ENCODE measurements at regions not wholly inside any gene's neighbourhood (a gene's known extent, or its start where the extent isn't known, plus 50 kb on each side); places are given as distances from the start of the nearest gene placed in this dataset.
"Not testable (repeated sequence)": the region's sequence is repeated elsewhere in the genome, so short reads cannot be mapped to it uniquely, and the experiment has no call there.

DNA sequence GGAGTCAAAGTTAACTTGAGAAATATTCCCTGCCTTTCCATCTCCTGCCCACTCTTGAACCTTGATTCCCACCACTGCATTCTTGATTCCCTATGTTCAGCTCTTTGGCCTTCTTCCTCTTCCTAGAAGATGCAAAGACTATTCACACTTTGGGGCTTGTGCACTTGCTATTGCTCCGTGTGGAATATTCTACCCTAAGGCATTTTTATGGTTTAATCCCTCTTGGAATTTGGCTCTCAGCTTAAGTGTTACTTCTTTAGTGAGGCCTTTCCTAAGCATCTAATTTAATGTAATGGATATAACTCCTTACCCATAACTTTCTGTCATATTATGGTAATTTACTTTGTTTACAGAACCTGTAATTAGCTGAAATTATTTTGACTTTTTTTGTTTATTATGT, 318.9 kb upstream of the COL8A1 start:
- TF ChIP-seq, protein P1, sequence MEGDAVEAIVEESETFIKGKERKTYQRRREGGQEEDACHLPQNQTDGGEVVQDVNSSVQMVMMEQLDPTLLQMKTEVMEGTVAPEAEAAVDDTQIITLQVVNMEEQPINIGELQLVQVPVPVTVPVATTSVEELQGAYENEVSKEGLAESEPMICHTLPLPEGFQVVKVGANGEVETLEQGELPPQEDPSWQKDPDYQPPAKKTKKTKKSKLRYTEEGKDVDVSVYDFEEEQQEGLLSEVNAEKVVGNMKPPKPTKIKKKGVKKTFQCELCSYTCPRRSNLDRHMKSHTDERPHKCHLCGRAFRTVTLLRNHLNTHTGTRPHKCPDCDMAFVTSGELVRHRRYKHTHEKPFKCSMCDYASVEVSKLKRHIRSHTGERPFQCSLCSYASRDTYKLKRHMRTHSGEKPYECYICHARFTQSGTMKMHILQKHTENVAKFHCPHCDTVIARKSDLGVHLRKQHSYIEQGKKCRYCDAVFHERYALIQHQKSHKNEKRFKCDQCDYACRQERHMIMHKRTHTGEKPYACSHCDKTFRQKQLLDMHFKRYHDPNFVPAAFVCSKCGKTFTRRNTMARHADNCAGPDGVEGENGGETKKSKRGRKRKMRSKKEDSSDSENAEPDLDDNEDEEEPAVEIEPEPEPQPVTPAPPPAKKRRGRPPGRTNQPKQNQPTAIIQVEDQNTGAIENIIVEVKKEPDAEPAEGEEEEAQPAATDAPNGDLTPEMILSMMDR (IDR thresholded peaks at IDR 0.05; ENCODE audit: borderline replicate concordance, insufficient read depth, low read depth, low read length) = no peak
- H3K4me3 ChIP-seq (ENCODE audit: low read depth, low read length) = no peak overlapping the region

- TF ChIP-seq, protein P1 (IDR thresholded peaks at IDR 0.05; ENCODE audit: borderline replicate concordance, insufficient read depth, low read depth, low read length) = no peak
- H3K4me3 ChIP-seq (ENCODE audit: low read depth, low read length) = no peak overlapping the region
These were observed 321.2 kb upstream of the COL8A1 start for GRCh38 chr3:99317201-99317600.

GRCh38 chr3:99315896-99316295, 322.5 kb upstream of the COL8A1 start:
- H3K4me3 ChIP-seq (ENCODE audit: low read depth, low read length) = no peak overlapping the region
- TF ChIP-seq, protein P1 (IDR thresholded peaks at IDR 0.05; ENCODE audit: borderline replicate concordance, insufficient read depth, low read depth, low read length) = no peak

- TF ChIP-seq, protein P1 (IDR thresholded peaks at IDR 0.05; ENCODE audit: borderline replicate concordance, insufficient read depth, low read depth, low read length) = no peak
- H3K4me3 ChIP-seq (ENCODE audit: low read depth, low read length) = no peak overlapping the region
These were observed 324.9 kb upstream of the COL8A1 start for GRCh38 chr3:99313485-99313884.

GRCh38 chr3:99298661-99299060, 339.7 kb upstream of the COL8A1 start:
- TF ChIP-seq, protein P1 (IDR thresholded peaks at IDR 0.05; ENCODE audit: borderline replicate concordance, insufficient read depth, low read depth, low read length) = no peak
- no peak overlapping the region for H3K4me3 ChIP-seq (ENCODE audit: low read depth, low read length)

GRCh38 chr3:99295836-99296235, 342.6 kb upstream of the COL8A1 start:
- no peak overlapping the region for H3K4me3 ChIP-seq (ENCODE audit: low read depth, low read length)
- TF ChIP-seq, protein P1 (IDR thresholded peaks at IDR 0.05; ENCODE audit: borderline replicate concordance, insufficient read depth, low read depth, low read length) = no peak

- H3K4me3 ChIP-seq (ENCODE audit: low read depth, low read length) = not testable (repeated sequence)
These were observed 344.3 kb upstream of the COL8A1 start for GRCh38 chr3:99294092-99294491.

DNA sequence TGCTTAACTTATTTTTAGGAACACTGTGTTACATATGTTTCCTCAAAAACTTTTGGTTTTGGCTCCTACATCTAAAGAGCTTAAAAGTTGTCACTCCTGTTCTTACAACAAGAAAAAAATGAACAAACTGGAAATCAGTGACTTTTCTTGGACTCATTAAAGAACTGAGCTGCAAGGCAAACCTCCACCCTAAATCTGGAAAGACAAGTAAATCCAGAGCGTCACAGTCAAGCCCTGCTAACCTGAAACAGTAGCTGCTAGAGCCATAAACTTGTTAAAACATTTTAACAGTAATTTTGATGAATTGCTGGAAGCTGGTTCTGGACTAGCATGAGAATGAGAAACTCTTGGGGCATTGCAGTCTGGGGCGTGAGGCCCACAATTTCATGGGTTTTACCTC, 350.5 kb upstream of the COL8A1 start:
- TF ChIP-seq, protein P1 (IDR thresholded peaks at IDR 0.05; ENCODE audit: borderline replicate concordance, insufficient read depth, low read depth, low read length) = no peak
- no peak overlapping the region for H3K4me3 ChIP-seq (ENCODE audit: low read depth, low read length)

Data from GM12875 (cell line).